SK-N-SH (cell line): ENCODE measurements at regions not wholly inside any gene's neighbourhood (a gene's known extent, or its start where the extent isn't known, plus 50 kb on each side); places are given as distances from the start of the nearest gene placed in this dataset.

Experiments used
- CTCF ChIA-PET: fragments of 300-600, 350-600 bp; formaldehyde crosslinking; extraction: SDS; loops from one replicate; lab custom pipeline; 2021; lab: Yijun Ruan, JAX
- POLR2A ChIA-PET: fragments of 350-600 bp; sonication (Branson Sonifier 250); formaldehyde crosslinking; extraction: SDS; loops from one replicate; lab custom pipeline; 2020; ENCODE audit warnings: antibody characterized with exemption, inconsistent platforms; lab: Yijun Ruan, JAX
- DNase-seq: peaks from one replicate; pipeline ENCODE4 v3.0.0; 2012
- H2AFZ ChIP-seq: fragments of 200-600 bp; sonication (generic); 2 replicates; pipeline ENCODE4 v1.8.1; 2016; ENCODE audit warnings: antibody characterized with exemption, mild to moderate bottlenecking, low read depth
- H3F3A ChIP-seq: fragments of 200-600 bp; sonication (generic); replicated peaks from 2 replicates; pipeline ENCODE3; 2016; ENCODE audit warnings: antibody characterized with exemption, mild to moderate bottlenecking; ENCODE audit not compliant: insufficient read depth
- H3K27ac ChIP-seq, 2 experiments: fragments of 200-500 bp in 1 of 2; fragments of 200-600 bp in 1 of 2; sonication (Bioruptor generic) in 1 of 2; sonication (generic), shearing (Covaris generic) in 1 of 2; 2 replicates each; pipeline versions ENCODE4 v1.5.1 to v1.6.1; 2014 to 2016; ENCODE audit warnings: low read depth in 2 of 2, inconsistent platforms in 1 of 2, low read length in 1 of 2, mild to moderate bottlenecking in 1 of 2, mixed read lengths in 1 of 2
- H3K27me3 ChIP-seq: fragments of 200-600 bp; sonication (generic), shearing (Covaris generic); 2 replicates; pipeline ENCODE4 v1.6.1; 2016; ENCODE audit warnings: mixed run types; ENCODE audit not compliant: insufficient read depth
- H3K36me3 ChIP-seq, 2 experiments: fragments of 200-500 bp in 1 of 2; fragments of 200-600 bp in 1 of 2; sonication (Bioruptor generic) in 1 of 2; sonication (generic) in 1 of 2; replicated peaks in 1 of 2; 2 replicates each; pipeline versions ENCODE3 to v1.5.1; 2014 to 2016; ENCODE audit warnings: low read length in 1 of 2, mild to moderate bottlenecking in 1 of 2; ENCODE audit not compliant: insufficient read depth in 2 of 2, control insufficient read depth in 1 of 2
- H3K4me1 ChIP-seq, 2 experiments: fragments of 200-500 bp in 1 of 2; fragments of 200-600 bp in 1 of 2; sonication (Bioruptor generic) in 1 of 2; sonication (generic), shearing (Covaris generic) in 1 of 2; 2 replicates each; pipeline versions ENCODE4 v1.5.1 to v1.6.1; 2014 to 2016; ENCODE audit warnings: low read depth in 1 of 2, low read length in 1 of 2, mixed run types in 1 of 2; ENCODE audit not compliant: insufficient read depth in 2 of 2, control insufficient read depth in 1 of 2
- H3K4me2 ChIP-seq: fragments of 200-600 bp; sonication (generic), shearing (Covaris generic); 2 replicates; pipeline ENCODE4 v1.6.1; 2017; ENCODE audit warnings: mixed run types
- H3K4me3 ChIP-seq, 2 experiments: fragments of 200-500 bp in 1 of 2; fragments of 200-600 bp in 1 of 2; sonication (Bioruptor generic) in 1 of 2; sonication (generic), shearing (Covaris generic) in 1 of 2; 2 replicates each; pipeline versions ENCODE4 v1.5.1 to v1.8.1; 2014 to 2016; ENCODE audit warnings: low read depth in 2 of 2, inconsistent platforms in 1 of 2, low read length in 1 of 2, mild to moderate bottlenecking in 1 of 2, mixed read lengths in 1 of 2, moderate library complexity in 1 of 2
- H3K79me2 ChIP-seq: fragments of 200-600 bp; sonication (generic); 2 replicates; pipeline ENCODE4 v1.8.1; 2017; ENCODE audit warnings: mild to moderate bottlenecking; ENCODE audit not compliant: insufficient read depth
- H3K9ac ChIP-seq: fragments of 200-600 bp; sonication (generic); 2 replicates; pipeline ENCODE4 v1.6.1; 2017; ENCODE audit warnings: mixed run types
- H3K9me2 ChIP-seq: fragments of 200-600 bp; sonication (generic); 2 replicates; pipeline ENCODE4 v1.6.1; 2017; ENCODE audit warnings: mixed run types
- H3K9me3 ChIP-seq: fragments of 200-600 bp; sonication (generic); 2 replicates; pipeline ENCODE4 v1.6.1; 2017; ENCODE audit warnings: mixed run types, mild to moderate bottlenecking, moderate library complexity
- H4K20me1 ChIP-seq: fragments of 200-600 bp; sonication (generic); 2 replicates; pipeline ENCODE4 v1.6.1; 2017; ENCODE audit warnings: mild to moderate bottlenecking, mixed run types; ENCODE audit not compliant: insufficient read depth
- CTCF ChIP-seq: fragments of 200-600 bp; sonication (generic); IDR thresholded peaks from 2 replicates; pipeline ENCODE4 v1.6.1; 2017; ENCODE audit warnings: antibody characterized with exemption, mild to moderate bottlenecking, moderate library complexity
- EZH2phosphoT487 ChIP-seq: fragments of 200-600 bp; sonication (generic); IDR thresholded peaks from 2 replicates; pipeline ENCODE4 v1.6.1; 2017; ENCODE audit warnings: low read depth, mixed run types, mild to moderate bottlenecking, antibody characterized with exemption, moderate library complexity, borderline replicate concordance
- FOSL2 ChIP-seq: IDR thresholded peaks from 2 replicates; pipeline ENCODE4 v1.4.0; 2012; ENCODE audit warnings: low read depth, mild to moderate bottlenecking, moderate library complexity, borderline replicate concordance
- FOXJ3 ChIP-seq: sonication (generic); formaldehyde crosslinking; IDR thresholded peaks from 2 replicates; pipeline ENCODE4 v1.5.1; 2020; ENCODE audit warnings: mild to moderate bottlenecking, missing genetic modification reagents
- FOXM1 ChIP-seq: IDR thresholded peaks from 2 replicates; pipeline ENCODE4 v1.4.0; 2012; ENCODE audit warnings: low read depth, mild to moderate bottlenecking
- GABPA ChIP-seq: IDR thresholded peaks from 2 replicates; pipeline ENCODE4 v1.4.0; 2012; ENCODE audit warnings: low read depth, mild to moderate bottlenecking
- GATA2 ChIP-seq: sonication (generic); formaldehyde crosslinking; IDR thresholded peaks from 2 replicates; pipeline ENCODE4 v1.5.0; 2020; ENCODE audit warnings: mild to moderate bottlenecking, missing genetic modification reagents
- IRF3 ChIP-seq: fragments of 150-350 bp; IDR thresholded peaks from 2 replicates; pipeline ENCODE4 v1.6.1; 2016; ENCODE audit warnings: mild to moderate bottlenecking, low read depth, low read length
- JUND ChIP-seq: IDR thresholded peaks from 2 replicates; pipeline ENCODE4 v1.4.0; 2012
- MAX ChIP-seq: IDR thresholded peaks from 2 replicates; pipeline ENCODE4 v1.4.0; 2012; ENCODE audit warnings: low read depth
- MXI1 ChIP-seq: IDR thresholded peaks from 2 replicates; pipeline ENCODE4 v1.6.1; 2012; ENCODE audit warnings: mild to moderate bottlenecking, low read depth, low read length, improper control_type of control experiment
- RAD21 ChIP-seq: IDR thresholded peaks from 2 replicates; pipeline ENCODE4 v1.6.1; 2012; ENCODE audit warnings: mild to moderate bottlenecking, low read length
- RCOR1 ChIP-seq: fragments of 150-350 bp; IDR thresholded peaks from 2 replicates; pipeline ENCODE4 v1.6.1; 2017; ENCODE audit warnings: antibody characterized with exemption, low read length
- REST ChIP-seq: IDR thresholded peaks from 2 replicates; pipeline ENCODE4 v1.6.1; 2012; ENCODE audit warnings: mild to moderate bottlenecking, low read depth, low read length, moderate library complexity
- RFX5 ChIP-seq: IDR thresholded peaks from 2 replicates; pipeline ENCODE4 v1.6.1; 2012; ENCODE audit warnings: mild to moderate bottlenecking, improper control_type of control experiment, low read length
- SMC3 ChIP-seq: IDR thresholded peaks from 2 replicates; pipeline ENCODE4 v1.6.1; 2012; ENCODE audit warnings: low read depth, low read length, improper control_type of control experiment
- TAF1 ChIP-seq: IDR thresholded peaks from 2 replicates; pipeline ENCODE4 v1.6.1; 2012; ENCODE audit warnings: low read depth, mild to moderate bottlenecking, low read length, moderate library complexity, borderline replicate concordance
- TCF12 ChIP-seq: IDR thresholded peaks from 2 replicates; pipeline ENCODE4 v1.4.0; 2012
- YY1 ChIP-seq: IDR thresholded peaks from 2 replicates; pipeline ENCODE4 v1.4.0; 2012; ENCODE audit warnings: low read depth, mild to moderate bottlenecking
- ZBTB33 ChIP-seq: IDR thresholded peaks from 2 replicates; pipeline ENCODE4 v1.4.0; 2012; ENCODE audit warnings: low read depth, borderline replicate concordance
- WGBS: methylation state at CpG from one replicate; pipeline ENCODE4 v1.1.6; 2017; ENCODE audit warnings: low lambda C conversion rate; 5-methylcytosine and 5-hydroxymethylcytosine counted together
- TF ChIP-seq, protein P1 (sequence below): IDR thresholded peaks from 2 replicates; pipeline ENCODE4 v1.4.0; 2012; ENCODE audit warnings: low read depth, borderline replicate concordance
- TF ChIP-seq, protein P2 (sequence below): fragments of 150-350 bp; IDR thresholded peaks from 2 replicates; pipeline ENCODE4 v1.6.1; 2017; ENCODE audit warnings: antibody characterized with exemption, low read length, low read depth, borderline replicate concordance

GRCh38 chr1:82788038-82788437 is 987.3 kb downstream of the ADGRL2 start (continued):
- TF ChIP-seq YY1 (no peak), FOSL2 (no peak), GABPA (no peak), GATA2 (no peak), TAF1 (no peak), SMC3 (no peak)

DNA sequence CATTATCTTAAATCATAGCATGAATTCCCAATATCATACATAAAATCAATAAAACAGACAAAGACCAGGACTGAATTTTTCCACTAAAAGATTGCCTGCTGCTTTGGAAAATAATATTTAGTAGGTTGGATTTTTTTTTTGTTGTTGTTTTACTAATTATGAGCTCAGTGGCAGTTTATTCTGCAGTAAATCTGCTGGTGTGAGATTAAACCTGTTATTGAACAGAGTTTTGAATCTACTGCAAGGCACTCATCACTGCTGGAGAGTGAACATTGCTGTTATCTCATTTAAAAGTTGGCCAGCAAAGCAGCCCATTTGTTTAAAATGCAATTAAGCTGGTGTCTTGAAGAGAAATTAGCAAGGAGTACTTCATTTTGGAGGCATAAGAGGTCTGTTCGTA is 986.1 kb downstream of the ADGRL2 start:
- no peaks in the 10 kb centered on the region for H3K27me3 ChIP-seq
- no peaks in the 10 kb centered on the region for H4K20me1 ChIP-seq
- H3F3A ChIP-seq, result no peaks in the 10 kb centered on the region
- TF ChIP-seq, protein P1, sequence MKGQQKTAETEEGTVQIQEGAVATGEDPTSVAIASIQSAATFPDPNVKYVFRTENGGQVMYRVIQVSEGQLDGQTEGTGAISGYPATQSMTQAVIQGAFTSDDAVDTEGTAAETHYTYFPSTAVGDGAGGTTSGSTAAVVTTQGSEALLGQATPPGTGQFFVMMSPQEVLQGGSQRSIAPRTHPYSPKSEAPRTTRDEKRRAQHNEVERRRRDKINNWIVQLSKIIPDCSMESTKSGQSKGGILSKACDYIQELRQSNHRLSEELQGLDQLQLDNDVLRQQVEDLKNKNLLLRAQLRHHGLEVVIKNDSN, result no peak
- TF ChIP-seq FOXJ3 (CRISPR knock-in tag), result no peak
- no peak for TF ChIP-seq GABPA
- TF ChIP-seq REST, result no peak
- no peak for TF ChIP-seq IRF3
- TF ChIP-seq ZBTB33, result no peak
- no peak for TF ChIP-seq FOXM1
- TF ChIP-seq CTCF, result no peak
- no peak for TF ChIP-seq TAF1
- no peak for TF ChIP-seq FOSL2
- no peak for TF ChIP-seq RFX5
- TF ChIP-seq EZH2phosphoT487, result no peak
- no peak for TF ChIP-seq JUND
- no peak for TF ChIP-seq RAD21
- no peak for TF ChIP-seq MAX
- no peak for TF ChIP-seq GATA2
- TF ChIP-seq, protein P2, sequence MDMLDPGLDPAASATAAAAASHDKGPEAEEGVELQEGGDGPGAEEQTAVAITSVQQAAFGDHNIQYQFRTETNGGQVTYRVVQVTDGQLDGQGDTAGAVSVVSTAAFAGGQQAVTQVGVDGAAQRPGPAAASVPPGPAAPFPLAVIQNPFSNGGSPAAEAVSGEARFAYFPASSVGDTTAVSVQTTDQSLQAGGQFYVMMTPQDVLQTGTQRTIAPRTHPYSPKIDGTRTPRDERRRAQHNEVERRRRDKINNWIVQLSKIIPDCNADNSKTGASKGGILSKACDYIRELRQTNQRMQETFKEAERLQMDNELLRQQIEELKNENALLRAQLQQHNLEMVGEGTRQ, result no peak
- no peak for TF ChIP-seq TCF12
- no peak for TF ChIP-seq RCOR1
- no peak for TF ChIP-seq MXI1
- TF ChIP-seq, all 33 proteins: peak for 0
- WGBS, result 33% methylated on average over 1 of the region's 1 CpG
- H3K4me1 ChIP-seq, result peaks cover 0 to 2% of the 10 kb centered on the region in 2 experiments; a peak in 2 of 4 replicates
- no peaks in the 10 kb centered on the region for H3K36me3 ChIP-seq
- no peaks in the 10 kb centered on the region for H3K79me2 ChIP-seq
- H3K4me2 ChIP-seq, result no peak overlapping the region
- no peaks in the 10 kb centered on the region for H3K9me2 ChIP-seq
- H3K9ac ChIP-seq, result no peak overlapping the region
- POLR2A ChIA-PET, result no interaction called here
- H3K27ac ChIP-seq, result no peak overlapping the region
- H3K9me3 ChIP-seq, result no peaks in the 10 kb centered on the region
- H3K4me3 ChIP-seq, result no peak overlapping the region
- CTCF ChIA-PET, result no interaction called here
- no peak for DNase-seq
- H2AFZ ChIP-seq, result no peak overlapping the region
